PFSK-1 (cell line): ENCODE measurements at regions not wholly inside any gene's neighbourhood (a gene's known extent, or its start where the extent isn't known, plus 50 kb on each side); places are given as distances from the start of the nearest gene placed in this dataset.

ENCODE experiments used
- FOXP2 ChIP-seq: optimal IDR thresholded peaks from 2 replicates; pipeline ENCODE3; 2011; ENCODE audit warnings: borderline replicate concordance, control low read depth, inconsistent platforms; ENCODE audit not compliant: insufficient read depth; ENCODE audit errors: extremely low read length, extremely low read depth
- POLR2AphosphoS5 ChIP-seq: IDR thresholded peaks from 2 replicates; pipeline ENCODE4 v1.6.1; 2012; ENCODE audit warnings: low read depth, mild to moderate bottlenecking, control low read depth, low read length, moderate library complexity
- REST ChIP-seq, 2 experiments: IDR thresholded peaks; 2 replicates each; pipeline versions ENCODE4 v1.6.1 to v1.8.0; 2011 to 2012; ENCODE audit warnings: low read depth in 2 of 2, low read length in 2 of 2, control low read depth in 1 of 2, inconsistent platforms in 1 of 2, mild to moderate bottlenecking in 1 of 2, moderate library complexity in 1 of 2; ENCODE audit not compliant: insufficient read depth in 1 of 2
- SIN3A ChIP-seq: IDR thresholded peaks from 2 replicates; pipeline ENCODE4 v1.6.1; 2012; ENCODE audit warnings: mild to moderate bottlenecking, low read length, moderate library complexity, borderline replicate concordance; ENCODE audit not compliant: insufficient read depth
- TAF1 ChIP-seq: IDR thresholded peaks from 2 replicates; pipeline ENCODE4 v1.6.1; 2012; ENCODE audit warnings: low read length, control low read depth, borderline replicate concordance; ENCODE audit not compliant: insufficient read depth

- TF ChIP-seq FOXP2 (no peak), REST (IDR thresholded peaks at IDR 0.05; ENCODE audit: insufficient read depth in 1 of 2, low read depth in 2 of 2, low read length in 2 of 2) (no peak), SIN3A (no peak), POLR2AphosphoS5 (no peak), TAF1 (no peak)
Measured at GRCh38 chr2:56088411-56088810, 95.4 kb upstream of the CCDC85A start.

DNA sequence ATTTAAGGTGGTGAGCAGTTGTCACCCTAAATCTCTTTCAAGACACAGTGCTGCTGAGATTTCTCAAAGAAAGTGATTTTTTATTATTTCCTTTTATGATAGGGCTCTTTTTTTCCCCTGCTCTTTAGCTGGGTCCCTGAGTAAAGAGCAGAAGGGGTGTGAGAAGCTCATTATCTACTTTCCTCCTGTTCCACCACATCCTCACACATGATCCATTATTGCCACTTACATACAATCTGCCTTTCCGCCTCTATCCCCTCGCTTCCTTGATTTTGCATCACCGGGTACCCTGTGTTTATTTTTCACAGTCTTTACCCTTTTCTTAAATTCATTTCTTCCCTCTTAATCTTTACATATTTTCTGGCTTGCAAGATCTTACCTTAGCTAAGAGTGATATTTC, 93.9 kb upstream of the CCDC85A start:
- TF ChIP-seq SIN3A (no peak), FOXP2 (no peak), REST (IDR thresholded peaks at IDR 0.05; ENCODE audit: insufficient read depth in 1 of 2, low read depth in 2 of 2, low read length in 2 of 2) (no peak)

DNA sequence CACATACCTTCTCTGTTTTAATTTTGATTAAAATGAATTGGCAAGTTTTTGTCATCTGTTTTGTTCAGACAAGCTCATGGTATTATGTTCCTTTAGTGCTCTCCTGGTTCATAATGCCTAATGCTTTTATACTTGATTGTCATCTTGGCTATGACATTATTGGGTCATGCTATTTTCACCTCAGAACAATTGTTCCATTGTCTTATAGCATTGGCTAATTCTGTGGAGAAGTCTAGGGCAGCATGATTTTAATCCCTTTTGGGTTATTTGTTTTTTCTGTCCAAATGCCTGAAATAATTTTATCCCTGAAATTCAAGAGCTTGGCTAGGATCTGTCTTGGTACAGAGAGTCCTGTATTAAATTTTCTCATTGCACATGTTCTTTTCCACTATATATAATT, 83.8 kb upstream of the CCDC85A start:
- TF ChIP-seq POLR2AphosphoS5 (no peak), TAF1 (no peak), SIN3A (no peak), FOXP2 (no peak), REST (IDR thresholded peaks at IDR 0.05; ENCODE audit: insufficient read depth in 1 of 2, low read depth in 2 of 2, low read length in 2 of 2) (no peak)

GRCh38 chr2:56100791-56101312, 82.9 kb upstream of the CCDC85A start:
- TF ChIP-seq TAF1 (no peak), FOXP2 (no peak), POLR2AphosphoS5 (no peak), REST (IDR thresholded peaks at IDR 0.05; ENCODE audit: insufficient read depth in 1 of 2, low read depth in 2 of 2, low read length in 2 of 2) (no peak), SIN3A (no peak)

- TF ChIP-seq TAF1 (no peak), POLR2AphosphoS5 (no peak), REST (IDR thresholded peaks at IDR 0.05; ENCODE audit: insufficient read depth in 1 of 2, low read depth in 2 of 2, low read length in 2 of 2) (no peak), FOXP2 (no peak)
Measured at GRCh38 chr2:56102098-56102497, 81.7 kb upstream of the CCDC85A start.
